Skin epidermis (tissue), 12 donors: ENCODE measurements at regions not wholly inside any gene's neighbourhood (a gene's known extent, or its start where the extent isn't known, plus 50 kb on each side); places are given as distances from the start of the nearest gene placed in this dataset.
"Not testable (repeated sequence)": the region's sequence is repeated elsewhere in the genome, so short reads cannot be mapped to it uniquely, and the experiment has no call there.

Experiments used
- H3K27ac ChIP-seq, 21 experiments: fragments of 200-600 bp; sonication (generic) in 11 of 21; one replicate each; pipeline ENCODE4 v1.5.0; 2020; ENCODE audit warnings: mild to moderate bottlenecking in 3 of 21, inconsistent platforms in 2 of 21, moderate library complexity in 2 of 21
- H3K4me3 ChIP-seq, 7 experiments: fragments of 200-600 bp; sonication (generic) in 2 of 7; one replicate each; pipeline ENCODE4 v1.5.0; 2020; ENCODE audit warnings: inconsistent platforms in 2 of 7, mild to moderate bottlenecking in 2 of 7, moderate library complexity in 1 of 7

DNA sequence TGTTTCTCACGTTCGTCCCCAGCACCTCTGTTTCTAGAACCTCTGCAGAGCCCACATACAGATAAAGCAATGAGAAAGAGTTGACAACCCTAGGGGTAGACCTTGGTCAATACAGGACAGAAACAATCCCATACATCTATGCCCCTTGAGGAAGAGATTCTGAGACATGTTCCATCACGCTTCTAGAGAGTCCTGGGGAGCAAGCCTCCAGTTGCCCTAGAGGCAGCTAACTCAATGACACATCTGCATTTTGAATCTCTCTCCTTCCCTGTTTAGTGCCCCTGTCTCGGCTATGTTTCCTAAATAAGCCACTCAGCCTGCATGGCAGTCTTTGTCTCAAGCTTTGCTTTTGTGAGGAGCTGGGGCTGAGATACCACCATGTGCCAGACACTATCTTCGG is 435.3 kb downstream of the CD83 start:
- H3K4me3 ChIP-seq, result no peak overlapping the region
- H3K27ac ChIP-seq, result no peak overlapping the region

DNA sequence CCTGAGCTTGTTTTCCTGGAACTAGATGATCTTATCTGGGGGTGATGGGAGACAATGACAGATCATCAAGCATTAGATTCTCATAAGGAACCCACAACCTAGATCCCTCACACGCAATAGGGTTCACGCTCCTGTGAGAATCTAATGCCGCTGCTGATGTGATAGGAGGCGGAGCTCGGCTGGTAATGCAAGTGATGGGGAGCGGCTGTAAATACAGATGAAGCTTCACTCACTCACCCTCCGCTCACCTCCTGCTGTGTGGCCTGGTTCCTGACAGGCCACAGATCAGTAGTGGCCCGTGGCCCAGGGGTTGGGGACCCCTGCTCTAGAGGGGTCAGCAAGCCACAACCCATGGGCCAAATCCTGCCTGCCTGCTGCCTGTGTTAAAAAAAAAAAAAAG is 435.9 kb downstream of the CD83 start:
- no peak overlapping the region for H3K4me3 ChIP-seq
- H3K27ac ChIP-seq, result no peak overlapping the region

DNA sequence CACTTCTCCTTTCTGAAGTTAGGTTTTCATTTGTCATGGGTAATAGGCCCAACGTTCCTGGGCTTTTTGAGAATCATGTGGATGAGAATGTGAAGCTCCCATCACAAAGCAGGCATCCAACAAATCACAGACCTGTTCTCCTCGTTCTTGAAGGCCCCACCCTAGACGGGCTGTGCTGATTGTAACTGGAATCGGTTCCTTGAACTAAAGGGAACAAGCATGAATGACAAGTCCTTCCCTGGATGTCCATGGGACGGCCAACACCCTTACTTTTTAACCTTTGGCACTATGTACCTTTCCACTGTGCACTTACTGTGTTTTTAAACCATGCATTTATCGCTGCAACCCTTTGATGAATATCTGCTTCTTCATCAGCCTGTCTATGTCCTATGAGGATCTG is 438.2 kb downstream of the CD83 start:
- Histone ChIP-seq H3K27ac (no peak overlapping the region), H3K4me3 (no peak overlapping the region)

DNA sequence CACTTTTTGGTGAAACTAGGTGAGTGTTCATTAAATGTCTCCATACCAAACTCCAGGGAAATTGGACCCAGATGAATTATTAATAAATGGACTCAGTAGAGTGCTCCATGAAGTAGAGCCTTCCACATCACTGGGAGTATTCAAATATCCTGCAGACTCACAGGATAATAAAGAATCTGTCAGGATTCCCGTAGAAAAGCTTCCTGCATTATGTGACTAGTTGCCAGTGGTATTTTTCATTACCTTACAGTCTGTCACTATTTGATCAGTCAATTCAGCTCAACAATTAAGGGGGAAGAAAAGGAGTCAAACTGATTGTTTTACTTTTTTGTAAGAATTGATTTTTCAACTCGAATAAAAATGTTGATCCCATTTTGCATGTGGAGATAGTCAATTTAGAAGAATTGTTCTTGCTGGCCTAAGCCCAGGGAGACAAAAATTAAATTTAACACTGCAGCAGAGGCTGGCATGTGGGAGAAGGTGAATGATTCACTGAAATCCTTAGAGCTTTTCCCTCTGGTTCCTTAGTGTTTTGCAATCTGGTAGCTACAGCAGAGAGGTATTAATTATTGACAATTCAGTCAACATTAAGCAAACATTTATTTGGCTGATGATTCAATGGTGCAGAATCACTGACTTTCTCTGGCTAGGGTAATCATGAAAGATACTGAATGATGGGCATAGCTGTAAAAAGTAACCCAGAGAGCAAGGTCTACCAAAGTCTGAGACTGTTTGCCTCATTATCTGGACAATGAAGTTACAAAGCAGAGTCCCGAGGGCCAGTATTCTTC is 442.4 kb downstream of the CD83 start:
- H3K27ac ChIP-seq, result no peak overlapping the region
- H3K4me3 ChIP-seq, result no peak overlapping the region

DNA sequence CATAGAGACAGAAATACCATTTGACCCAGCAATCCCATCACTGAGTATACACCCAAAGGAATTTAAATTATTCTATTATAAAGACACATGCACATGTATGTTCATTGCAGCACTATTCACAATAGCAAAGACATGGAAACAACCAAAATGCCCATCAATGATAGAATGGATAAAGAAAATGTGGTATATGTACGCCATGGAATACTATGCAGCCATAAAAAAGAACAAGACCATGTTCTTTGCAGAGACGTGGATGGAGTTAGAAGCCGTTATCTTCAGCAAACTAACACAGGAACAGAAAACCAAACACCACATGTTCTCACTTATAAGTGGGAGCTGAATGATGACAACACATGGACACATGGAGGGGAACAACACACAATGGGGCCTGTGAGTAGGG is 444.0 kb downstream of the CD83 start:
- not testable (repeated sequence) for H3K4me3 ChIP-seq, H3K27ac ChIP-seq

DNA sequence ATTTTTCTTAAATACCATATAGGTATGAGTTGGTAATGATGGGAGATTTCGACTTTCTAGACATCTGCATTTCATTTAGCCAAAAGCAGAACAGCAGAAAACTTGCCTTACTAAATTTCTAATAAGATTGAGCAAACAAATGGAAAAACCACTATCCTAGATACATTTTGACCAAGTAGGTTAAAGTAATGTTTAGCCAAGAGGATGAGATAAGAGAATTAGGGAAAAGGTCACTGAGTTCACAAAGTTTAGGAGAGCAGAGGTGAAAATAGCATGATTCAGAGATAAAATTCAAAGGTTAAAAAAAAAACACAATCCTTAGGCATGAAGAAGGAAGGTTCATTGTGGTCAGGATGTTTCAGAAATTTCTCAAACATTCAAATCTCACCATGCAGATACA is 450.3 kb downstream of the CD83 start:
- Histone ChIP-seq H3K4me3 (no peak overlapping the region), H3K27ac (no peak overlapping the region)

DNA sequence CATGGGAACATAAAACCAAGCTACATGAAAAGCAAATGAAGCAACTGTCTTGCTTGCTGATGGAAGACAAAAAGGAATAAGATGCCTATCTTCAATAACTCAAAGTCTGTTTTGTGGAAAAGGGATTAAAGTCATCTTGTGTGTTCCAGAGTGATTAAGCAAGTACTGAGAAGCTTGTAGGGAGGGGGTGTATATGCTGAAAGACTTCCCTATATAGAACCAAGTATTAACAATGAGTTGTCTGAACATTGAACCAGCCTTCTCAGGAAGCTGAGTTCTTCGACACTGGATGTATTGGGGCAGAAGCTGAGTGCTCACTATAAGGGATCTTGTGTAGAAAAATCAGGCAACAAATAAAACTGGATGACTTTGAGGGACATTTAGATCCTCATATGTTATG is 451.8 kb downstream of the CD83 start:
- H3K4me3 ChIP-seq, result no peak overlapping the region
- no peak overlapping the region for H3K27ac ChIP-seq

DNA sequence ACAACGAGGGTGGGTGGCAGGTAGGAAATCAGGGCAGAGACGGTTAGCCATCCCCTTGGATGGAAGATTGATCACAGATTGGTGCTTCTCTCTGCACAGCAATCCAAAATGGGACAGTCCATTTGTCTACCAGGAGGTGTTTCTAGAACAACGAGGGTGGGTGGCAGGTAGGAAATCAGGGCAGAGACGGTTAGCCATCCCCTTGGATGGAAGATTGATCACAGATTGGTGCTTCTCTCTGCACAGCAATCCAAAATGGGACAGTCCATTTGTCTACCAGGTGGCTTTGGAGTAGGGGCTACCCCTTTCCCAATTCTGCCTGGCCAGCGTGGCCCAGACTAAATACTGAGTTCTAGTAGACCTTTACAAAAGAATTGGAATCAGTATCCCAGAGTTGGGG is 452.3 kb downstream of the CD83 start:
- not testable (repeated sequence) for H3K4me3 ChIP-seq, H3K27ac ChIP-seq

DNA sequence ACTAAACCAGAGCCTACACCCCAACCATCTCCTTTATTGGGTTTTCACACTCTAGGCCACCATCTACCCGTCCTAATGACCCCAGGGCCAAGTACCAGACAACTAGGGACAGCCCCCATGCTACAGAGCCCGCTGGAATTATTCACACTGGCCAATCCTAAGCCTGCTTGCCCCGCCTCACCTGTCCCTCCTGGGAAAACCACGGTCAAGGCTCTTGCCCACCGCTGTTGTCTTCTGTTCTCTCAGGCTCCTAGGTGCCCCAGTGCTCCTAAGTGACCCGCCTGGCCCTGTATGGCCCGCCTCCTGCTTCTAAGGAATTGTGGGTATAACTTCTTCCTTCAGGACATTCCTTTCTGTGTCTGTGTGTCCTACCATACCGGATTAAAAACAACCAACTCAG is 453.4 kb downstream of the CD83 start:
- Histone ChIP-seq H3K27ac (no peak overlapping the region), H3K4me3 (no peak overlapping the region)

DNA sequence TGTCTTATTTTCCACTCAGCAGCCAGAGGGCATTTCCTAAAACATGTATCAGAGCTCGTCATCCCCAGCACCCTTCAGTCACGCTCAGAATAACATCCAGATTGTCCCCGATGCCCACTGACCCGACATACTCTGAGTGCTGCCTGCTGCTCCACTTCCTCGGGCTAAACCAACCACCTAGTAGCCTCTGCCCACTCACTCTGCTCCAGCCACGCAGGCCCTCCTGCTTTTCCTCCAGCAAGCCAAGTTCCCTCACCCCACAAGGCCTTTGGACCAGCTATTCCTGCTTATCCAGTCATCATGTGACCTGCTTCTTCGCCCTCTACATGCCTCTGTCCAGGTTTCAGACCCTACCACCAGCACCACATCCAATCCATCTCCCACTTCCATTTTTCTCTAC is 454.2 kb downstream of the CD83 start:
- no peak overlapping the region for H3K4me3 ChIP-seq
- no peak overlapping the region for H3K27ac ChIP-seq

DNA sequence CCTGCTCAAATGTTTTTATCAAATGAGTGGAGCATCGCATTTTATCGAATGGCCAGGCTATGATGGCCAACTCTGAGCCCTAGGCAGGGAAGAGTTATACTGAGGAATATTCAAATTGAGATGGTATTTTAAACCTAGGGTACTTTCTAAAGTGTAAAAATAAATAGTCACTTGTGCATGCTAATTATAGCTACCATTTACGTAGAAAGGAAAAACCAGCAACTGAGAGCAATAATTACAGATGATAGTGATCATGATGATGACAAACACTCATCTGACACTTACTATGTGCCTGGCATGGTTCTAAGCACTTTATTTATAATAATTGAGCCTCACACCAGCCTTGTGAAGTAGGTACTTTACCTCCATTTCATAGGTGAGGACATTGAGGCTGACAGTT is 455.7 kb downstream of the CD83 start:
- H3K4me3 ChIP-seq, result no peak overlapping the region
- no peak overlapping the region for H3K27ac ChIP-seq

DNA sequence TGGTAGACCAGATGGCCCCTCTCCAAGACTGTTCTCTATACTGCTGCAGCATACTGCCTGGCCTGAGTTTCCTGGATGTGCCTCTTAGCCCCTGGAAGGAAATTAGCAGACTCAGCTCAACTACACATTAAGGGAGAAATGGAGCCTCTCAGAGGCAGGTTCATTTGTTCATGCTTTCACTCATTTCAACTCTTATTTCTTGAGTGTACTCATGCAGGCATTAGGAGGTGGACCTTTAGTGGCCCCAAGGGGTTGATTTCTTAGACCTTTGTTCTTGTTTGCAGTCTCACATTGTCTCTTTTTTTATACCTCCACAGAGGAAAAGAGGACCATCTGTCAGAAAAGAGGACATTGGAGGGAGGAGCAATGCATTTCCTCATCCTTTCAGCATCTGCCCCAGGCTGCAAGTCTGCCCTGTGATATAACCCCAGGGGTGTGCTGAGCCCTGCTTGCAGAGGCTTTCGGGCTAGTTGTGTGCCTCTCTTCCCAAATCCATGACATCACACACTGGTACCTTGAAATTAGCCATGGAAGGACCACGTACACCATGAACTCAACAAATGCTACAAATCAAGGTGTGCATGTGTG is 456.2 kb downstream of the CD83 start:
- Histone ChIP-seq H3K4me3 (no peak overlapping the region), H3K27ac (no peak overlapping the region)

DNA sequence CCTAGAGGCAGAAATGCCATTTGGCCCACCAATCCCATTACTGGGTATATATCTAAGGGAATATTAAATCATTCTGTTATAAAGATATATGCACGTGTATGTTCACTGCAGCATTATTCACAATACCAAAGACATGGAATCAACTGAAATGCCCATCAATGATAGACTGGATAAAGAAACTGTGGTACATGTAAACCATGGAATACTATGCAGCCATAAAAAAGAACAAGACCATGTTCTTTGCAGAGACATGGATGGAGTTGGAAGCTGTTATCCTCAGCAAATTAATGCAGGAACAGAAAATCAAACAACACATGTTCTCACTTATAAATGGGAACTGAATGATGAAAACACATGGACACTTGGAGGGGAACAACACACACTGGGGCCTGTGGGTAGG is 458.4 kb downstream of the CD83 start:
- Histone ChIP-seq H3K27ac (no peak overlapping the region), H3K4me3 (no peak overlapping the region)

DNA sequence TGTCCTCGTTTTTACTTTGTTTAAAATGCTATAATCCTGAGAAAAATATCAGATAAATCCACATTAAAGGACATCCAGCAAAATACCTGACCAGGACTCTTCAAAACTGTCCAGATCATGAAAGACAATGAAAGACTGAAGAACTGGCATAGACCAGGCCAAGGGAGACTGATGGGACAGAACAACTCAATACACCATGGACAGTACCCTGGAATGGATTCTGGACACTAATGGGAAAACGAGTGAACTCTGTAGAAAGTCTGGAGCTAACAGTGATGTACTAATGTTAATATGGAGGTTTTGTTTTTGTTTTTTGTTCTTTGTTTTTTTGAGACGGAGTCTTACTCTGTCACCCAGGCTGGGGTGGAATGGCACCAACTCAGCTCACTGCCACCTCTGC is 461.4 kb downstream of the CD83 start:
- no peak overlapping the region for H3K4me3 ChIP-seq
- H3K27ac ChIP-seq, result no peak overlapping the region

DNA sequence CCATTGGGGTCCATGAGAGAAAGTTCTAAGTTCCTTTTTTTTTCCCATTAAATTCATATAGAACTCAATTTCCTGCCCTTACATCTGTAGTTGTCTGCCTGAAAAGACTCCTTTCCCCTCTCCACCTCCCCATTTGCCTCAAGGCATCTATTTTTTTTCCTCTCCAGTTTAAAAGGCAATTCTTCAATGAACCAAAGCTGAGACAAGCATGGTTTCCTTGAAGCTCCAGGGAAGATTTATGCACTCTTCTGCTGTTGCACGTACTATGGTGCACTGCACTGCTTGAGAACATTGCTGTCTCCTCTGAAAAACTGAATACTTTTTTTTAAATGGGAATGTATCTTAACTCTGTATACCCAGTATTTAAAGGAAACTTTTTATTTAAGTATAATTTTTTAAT is 465.2 kb downstream of the CD83 start:
- H3K27ac ChIP-seq, result no peak overlapping the region
- H3K4me3 ChIP-seq, result no peak overlapping the region

DNA sequence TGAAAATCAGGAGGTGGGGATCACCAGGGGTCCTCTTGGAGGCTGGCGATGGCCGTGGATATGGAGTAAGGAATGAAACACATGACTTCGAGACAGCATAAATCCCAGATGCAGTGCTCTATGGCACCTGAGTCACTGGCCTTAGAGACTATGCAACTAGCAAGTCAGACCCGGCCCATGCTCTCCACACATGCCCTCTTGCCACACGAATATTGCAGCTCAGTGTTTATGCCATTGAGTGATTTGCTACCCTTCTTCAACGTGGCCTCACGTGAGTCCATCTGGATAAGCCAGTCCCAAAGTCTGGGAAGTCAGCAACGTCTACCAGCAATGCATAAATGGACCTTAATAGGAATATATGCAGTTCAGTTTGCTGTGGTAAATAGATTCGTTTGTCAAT is 466.3 kb downstream of the CD83 start:
- H3K27ac ChIP-seq, result no peak overlapping the region
- no peak overlapping the region for H3K4me3 ChIP-seq

DNA sequence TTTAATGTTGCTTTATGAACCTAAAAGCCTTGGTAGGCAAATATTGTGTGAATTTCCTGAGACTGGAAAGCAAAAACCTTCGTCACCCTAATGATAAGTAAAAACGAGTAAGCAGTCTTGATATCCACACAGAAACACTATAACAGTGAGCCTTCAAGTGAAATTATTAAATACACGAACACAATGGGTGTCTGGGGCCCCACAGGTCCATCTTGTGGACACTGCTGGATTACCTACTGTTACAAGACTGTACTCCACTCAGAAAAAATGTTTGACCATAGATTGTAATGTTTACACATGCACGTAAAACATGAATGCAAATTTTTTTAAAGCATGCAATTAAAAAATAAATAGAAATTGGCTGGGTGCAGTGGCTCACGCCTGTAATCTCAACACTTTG is 466.9 kb downstream of the CD83 start:
- H3K27ac ChIP-seq, result no peak overlapping the region
- H3K4me3 ChIP-seq, result no peak overlapping the region

DNA sequence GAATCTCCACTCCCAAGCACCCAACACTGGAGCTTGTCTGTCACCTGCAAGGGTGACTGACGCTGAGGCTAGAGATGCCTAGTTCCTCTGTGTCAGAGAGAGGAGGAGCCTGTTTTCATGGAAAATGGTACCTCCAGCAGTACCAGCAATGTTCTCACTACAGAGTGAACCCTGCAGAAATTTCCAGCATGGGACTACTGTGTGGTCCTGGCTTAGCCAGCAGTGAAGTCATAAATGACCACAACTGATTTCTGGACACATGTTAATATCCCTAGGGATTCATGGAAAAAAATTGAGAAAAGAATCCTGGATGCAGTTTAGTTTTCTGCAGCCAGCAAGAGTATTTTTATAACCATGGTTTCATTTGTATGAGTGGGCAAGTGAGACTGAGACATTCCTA is 468.1 kb downstream of the CD83 start:
- Histone ChIP-seq H3K4me3 (no peak overlapping the region), H3K27ac (no peak overlapping the region)

DNA sequence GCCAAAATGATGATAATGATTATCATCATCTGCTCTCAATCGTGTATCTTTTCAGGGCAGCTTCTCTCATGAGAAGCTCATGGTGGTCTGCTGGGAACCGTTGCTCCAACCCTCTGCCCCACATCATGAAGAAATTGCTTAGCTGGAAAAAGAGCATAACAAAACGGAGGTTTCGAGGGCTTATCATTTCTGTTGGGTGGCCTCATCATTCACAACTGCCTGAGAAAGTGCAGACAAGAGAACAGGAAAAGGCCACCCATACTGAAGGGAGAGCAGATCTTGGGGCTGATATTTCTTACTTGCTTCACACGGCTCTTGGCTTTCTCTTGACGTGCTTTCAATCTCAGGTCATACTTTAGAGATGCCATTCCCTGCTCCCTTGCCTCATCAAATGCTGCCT is 471.6 kb downstream of the CD83 start:
- no peak overlapping the region for H3K27ac ChIP-seq

DNA sequence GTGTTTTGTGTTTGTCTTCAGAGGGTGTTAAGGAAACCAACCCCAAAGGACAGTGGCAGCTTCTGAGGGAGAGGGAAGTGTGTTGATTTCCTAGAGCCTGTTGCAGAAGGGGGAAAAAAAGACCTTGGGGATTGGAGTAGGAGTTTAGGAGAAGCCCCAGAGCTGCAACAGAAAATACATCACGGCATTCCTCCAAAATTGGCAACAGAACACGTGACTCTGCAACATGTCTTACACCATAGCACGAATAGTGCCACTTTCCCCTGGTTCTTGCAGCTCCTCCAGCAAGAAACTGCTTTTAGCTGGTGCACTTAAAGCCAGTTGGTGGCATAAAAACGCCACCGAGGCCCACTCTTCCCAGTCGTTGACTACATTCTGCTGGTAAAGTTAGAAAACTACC is 473.0 kb downstream of the CD83 start:
- no peak overlapping the region for H3K4me3 ChIP-seq
- no peak overlapping the region for H3K27ac ChIP-seq

More for the DNA sequence above, 471.6 kb downstream of the CD83 start:
- H3K4me3 ChIP-seq, result no peak overlapping the region

DNA sequence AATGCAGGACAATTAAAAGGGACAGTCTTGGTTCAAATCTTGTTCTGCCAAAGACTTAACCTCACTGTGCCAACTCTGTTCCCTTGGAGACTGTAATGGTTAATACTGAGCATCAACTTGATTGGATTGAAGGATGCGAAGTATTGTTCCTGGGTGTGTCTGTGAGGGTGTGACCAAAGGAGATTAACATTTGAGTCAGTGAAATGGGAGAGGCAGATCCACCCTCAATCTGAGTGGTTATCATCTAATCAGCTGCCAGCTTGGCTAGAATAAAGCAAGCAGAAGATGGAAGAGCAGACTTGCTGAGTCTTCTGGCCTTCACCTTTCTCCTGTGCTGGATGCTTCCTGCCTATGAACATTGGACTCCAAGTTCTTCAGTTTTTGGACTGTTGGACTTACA is 474.4 kb downstream of the CD83 start:
- Histone ChIP-seq H3K4me3 (no peak overlapping the region), H3K27ac (no peak overlapping the region)

DNA sequence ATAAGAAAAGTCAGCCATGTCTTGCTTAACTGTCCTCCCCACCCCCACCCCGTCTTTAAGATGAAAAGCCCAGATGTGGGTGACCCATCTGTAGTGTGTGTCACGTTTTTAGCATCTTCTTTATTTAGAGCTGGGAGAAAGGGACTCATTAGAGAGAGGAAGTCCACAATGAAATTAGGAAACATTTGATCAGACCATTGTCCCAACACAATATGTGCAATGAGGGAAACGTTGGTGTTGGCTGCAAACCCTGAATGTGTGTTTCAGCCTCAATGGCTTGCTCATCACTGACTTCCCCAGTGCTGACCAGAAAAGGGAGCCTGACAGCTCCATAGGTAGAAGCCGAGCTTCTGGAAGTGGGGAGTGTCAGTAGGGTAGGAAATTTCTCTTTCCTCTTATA is 475.7 kb downstream of the CD83 start:
- no peak overlapping the region for H3K4me3 ChIP-seq
- no peak overlapping the region for H3K27ac ChIP-seq
